ENCODE measurements at regions not wholly inside any gene's neighbourhood (a gene's known extent, or its start where the extent isn't known, plus 50 kb on each side); places are given as distances from the start of the nearest gene placed in this dataset.

DNA sequence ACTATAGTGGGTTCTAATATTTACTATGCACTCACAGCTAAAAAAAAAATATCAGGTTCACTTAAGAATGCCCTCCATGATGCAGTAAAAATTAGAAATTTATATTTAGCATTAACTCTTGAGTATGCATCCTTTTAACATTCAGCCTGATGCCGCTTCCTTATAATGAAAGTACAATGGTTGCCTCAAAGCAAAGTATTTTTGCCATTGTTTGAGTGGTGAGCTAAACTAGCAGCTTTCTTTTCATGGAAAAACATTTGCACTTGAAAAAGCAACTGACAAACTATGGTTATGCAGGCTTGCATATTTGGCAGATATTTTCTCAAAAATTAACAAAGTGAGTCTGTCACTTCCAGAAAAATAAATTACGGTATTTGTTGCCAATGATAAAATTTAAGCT lies 188.6 kb downstream of the SLC6A15 start:
- H3K4me3 ChIP-seq = no peak overlapping the region
- WGBS, 2 donors = 65 to 75% methylated on average over 2 of the region's 2 CpGs
- TF ChIP-seq, protein P1, sequence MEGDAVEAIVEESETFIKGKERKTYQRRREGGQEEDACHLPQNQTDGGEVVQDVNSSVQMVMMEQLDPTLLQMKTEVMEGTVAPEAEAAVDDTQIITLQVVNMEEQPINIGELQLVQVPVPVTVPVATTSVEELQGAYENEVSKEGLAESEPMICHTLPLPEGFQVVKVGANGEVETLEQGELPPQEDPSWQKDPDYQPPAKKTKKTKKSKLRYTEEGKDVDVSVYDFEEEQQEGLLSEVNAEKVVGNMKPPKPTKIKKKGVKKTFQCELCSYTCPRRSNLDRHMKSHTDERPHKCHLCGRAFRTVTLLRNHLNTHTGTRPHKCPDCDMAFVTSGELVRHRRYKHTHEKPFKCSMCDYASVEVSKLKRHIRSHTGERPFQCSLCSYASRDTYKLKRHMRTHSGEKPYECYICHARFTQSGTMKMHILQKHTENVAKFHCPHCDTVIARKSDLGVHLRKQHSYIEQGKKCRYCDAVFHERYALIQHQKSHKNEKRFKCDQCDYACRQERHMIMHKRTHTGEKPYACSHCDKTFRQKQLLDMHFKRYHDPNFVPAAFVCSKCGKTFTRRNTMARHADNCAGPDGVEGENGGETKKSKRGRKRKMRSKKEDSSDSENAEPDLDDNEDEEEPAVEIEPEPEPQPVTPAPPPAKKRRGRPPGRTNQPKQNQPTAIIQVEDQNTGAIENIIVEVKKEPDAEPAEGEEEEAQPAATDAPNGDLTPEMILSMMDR (IDR thresholded peaks at IDR 0.05) = no peak
- TF ChIP-seq POLR2AphosphoS5 (IDR thresholded peaks at IDR 0.05) (no peak), POLR2A (IDR thresholded peaks at IDR 0.05) (no peak), EP300 (IDR thresholded peaks at IDR 0.05) (no peak)

DNA sequence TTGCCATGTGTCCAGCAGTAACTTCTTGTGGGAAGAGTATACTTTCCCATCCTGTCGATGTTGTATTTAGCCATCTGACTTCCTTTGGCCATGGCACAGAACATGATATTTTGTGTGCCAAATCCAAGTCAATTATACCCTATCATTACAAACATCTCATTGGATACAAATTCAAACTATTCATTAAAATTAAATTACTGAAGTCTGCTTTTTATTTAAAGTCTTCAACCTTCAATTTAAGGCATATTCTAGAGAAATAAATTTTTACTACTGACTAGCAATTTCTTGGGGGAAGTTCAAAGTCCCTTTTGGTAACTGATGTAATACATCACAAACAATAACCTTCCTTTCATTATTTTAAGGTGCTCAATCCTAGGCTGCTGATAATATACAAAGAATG lies 192.6 kb downstream of the SLC6A15 start:
- TF ChIP-seq, protein P1 (IDR thresholded peaks at IDR 0.05) = no peak
- no peak for TF ChIP-seq POLR2AphosphoS5 (IDR thresholded peaks at IDR 0.05)
- TF ChIP-seq EP300 (IDR thresholded peaks at IDR 0.05) = no peak
- TF ChIP-seq POLR2A (IDR thresholded peaks at IDR 0.05) = no peak
- H3K27ac ChIP-seq = no peak overlapping the region
- ATAC-seq (ENCODE audit: low FRiP score in 2 of 2) (no peak), DNase-seq (no peak)
- H3K36me3 ChIP-seq = no peaks in the 10 kb centered on the region
- no peak overlapping the region for H3K4me3 ChIP-seq
- no peaks in the 10 kb centered on the region for H3K9me3 ChIP-seq
- H3K27me3 ChIP-seq = no peaks in the 10 kb centered on the region
- no peaks in the 10 kb centered on the region for H3K4me1 ChIP-seq
- WGBS, 2 donors = 54 to 60% methylated on average over 1 of the region's 1 CpG

More for the DNA sequence above, 188.6 kb downstream of the SLC6A15 start:
- Histone ChIP-seq H3K36me3 (no peaks in the 10 kb centered on the region), H3K9me3 (no peaks in the 10 kb centered on the region), H3K27ac (no peak overlapping the region), H3K27me3 (no peaks in the 10 kb centered on the region), H3K4me1 (no peaks in the 10 kb centered on the region)
- DNase-seq (no peak), ATAC-seq (ENCODE audit: low FRiP score in 2 of 2) (no peak)

DNA sequence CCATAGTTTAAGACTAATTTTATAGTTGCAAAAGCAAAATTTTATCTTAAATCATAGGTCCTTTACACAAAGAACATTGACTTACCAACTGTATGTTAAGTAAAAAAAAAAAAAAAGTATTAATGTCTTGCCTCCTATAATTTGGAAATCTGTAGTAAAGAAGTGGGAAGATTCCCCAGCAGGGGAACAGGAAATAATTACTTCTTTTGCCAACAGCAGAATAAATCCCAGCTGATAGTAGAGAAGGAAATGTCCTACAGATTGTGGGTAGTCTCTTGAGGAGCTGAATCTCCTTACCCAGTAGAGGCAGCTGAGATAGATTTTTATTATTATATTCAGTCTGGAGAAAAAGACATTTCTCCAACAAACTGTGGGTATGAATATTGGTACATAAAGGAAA lies 193.7 kb downstream of the SLC6A15 start:
- ATAC-seq (ENCODE audit: low FRiP score in 2 of 2) (no peak), DNase-seq (no peak)
- no peaks in the 10 kb centered on the region for H3K9me3 ChIP-seq
- no peak overlapping the region for H3K27ac ChIP-seq
- H3K27me3 ChIP-seq = no peaks in the 10 kb centered on the region
- H3K36me3 ChIP-seq = no peaks in the 10 kb centered on the region
- no peaks in the 10 kb centered on the region for H3K4me1 ChIP-seq
- H3K4me3 ChIP-seq = no peak overlapping the region
- TF ChIP-seq POLR2AphosphoS5 (IDR thresholded peaks at IDR 0.05) (no peak), POLR2A (IDR thresholded peaks at IDR 0.05) (no peak), EP300 (IDR thresholded peaks at IDR 0.05) (no peak)
- TF ChIP-seq, protein P1 (IDR thresholded peaks at IDR 0.05) = no peak

DNA sequence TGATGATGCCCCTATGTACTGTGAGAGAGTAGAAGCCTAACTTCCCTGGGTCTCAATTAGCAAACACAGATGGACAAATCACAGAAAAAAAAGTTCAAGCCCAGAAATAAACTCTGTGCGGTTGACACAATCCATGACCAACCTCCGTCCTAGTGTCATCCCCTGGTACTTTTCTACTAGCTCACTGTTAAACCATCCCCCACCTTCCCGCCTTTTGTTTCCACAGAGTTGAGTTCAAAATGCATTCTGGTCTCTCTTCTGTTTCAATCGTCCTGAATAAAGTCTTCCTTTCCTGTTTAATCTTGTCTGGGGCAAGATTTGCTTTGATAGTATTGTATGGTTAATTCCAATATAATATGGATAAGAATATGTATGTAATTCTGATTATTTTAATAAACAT lies 199.9 kb downstream of the SLC6A15 start:
- Histone ChIP-seq H3K9me3 (no peaks in the 10 kb centered on the region), H3K4me3 (no peak overlapping the region), H3K27me3 (no peaks in the 10 kb centered on the region), H3K4me1 (no peaks in the 10 kb centered on the region), H3K27ac (no peak overlapping the region), H3K36me3 (no peaks in the 10 kb centered on the region)
- TF ChIP-seq POLR2A (IDR thresholded peaks at IDR 0.05) (no peak), POLR2AphosphoS5 (IDR thresholded peaks at IDR 0.05) (no peak), EP300 (IDR thresholded peaks at IDR 0.05) (no peak)
- TF ChIP-seq, protein P1 (IDR thresholded peaks at IDR 0.05) = no peak
- 78 to 80% methylated on average over 4 of the region's 4 CpGs for WGBS, 2 donors
- DNase-seq (no peak), ATAC-seq (ENCODE audit: low FRiP score in 2 of 2) (no peak)

DNA sequence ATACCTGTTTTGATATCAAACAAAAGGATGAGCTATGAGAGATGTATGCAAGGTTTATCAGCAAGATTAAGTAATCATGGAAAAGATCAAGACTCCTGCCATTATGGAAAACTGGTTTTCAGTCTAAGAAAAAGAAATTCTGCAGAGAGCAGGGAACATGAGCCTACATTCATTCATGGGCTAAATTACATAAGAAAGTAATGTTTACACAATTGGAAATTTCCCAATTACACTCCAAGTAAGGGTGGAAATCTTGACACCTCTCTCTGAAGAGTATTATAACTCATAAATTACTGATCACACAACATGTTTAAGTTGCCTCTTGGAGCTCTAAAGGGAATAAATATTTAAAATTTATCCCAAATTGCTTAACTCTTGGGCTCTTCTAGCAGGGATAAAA lies 206.2 kb downstream of the SLC6A15 start:
- Histone ChIP-seq H3K9me3 (no peaks in the 10 kb centered on the region), H3K4me3 (no peak overlapping the region), H3K4me1 (no peaks in the 10 kb centered on the region), H3K27ac (no peak overlapping the region), H3K27me3 (no peaks in the 10 kb centered on the region), H3K36me3 (no peaks in the 10 kb centered on the region)
- ATAC-seq (ENCODE audit: low FRiP score in 2 of 2) (no peak), DNase-seq (no peak)
- TF ChIP-seq EP300 (IDR thresholded peaks at IDR 0.05) = no peak
- no peak for TF ChIP-seq POLR2AphosphoS5 (IDR thresholded peaks at IDR 0.05)
- no peak for TF ChIP-seq POLR2A (IDR thresholded peaks at IDR 0.05)
- TF ChIP-seq, protein P1 (IDR thresholded peaks at IDR 0.05) = no peak

All from upper lobe of left lung (tissue), 6 donors.